ENCODE measurements at regions not wholly inside any gene's neighbourhood (a gene's known extent, or its start where the extent isn't known, plus 50 kb on each side); places are given as distances from the start of the nearest gene placed in this dataset.
A peak's percentile ranks its signal among the peaks of the same experiment; 100 is the strongest.

- Histone ChIP-seq H3K4me1 (ENCODE audit: control insufficient read depth, insufficient read depth, low read length) (no peaks in the 10 kb centered on the region), H3K4me3 (ENCODE audit: low read depth, low read length) (no peak overlapping the region), H3K9me3 (ENCODE audit: control insufficient read depth, insufficient read depth, low read depth, low read length) (no peaks in the 10 kb centered on the region), H3K27ac (ENCODE audit: extremely low read depth, low read depth, low read length) (no peak overlapping the region), H3K36me3 (ENCODE audit: control insufficient read depth in 2 of 2, insufficient read depth in 1 of 2, low read length in 2 of 2) (no peaks in the 10 kb centered on the region)
- TF ChIP-seq ZNF530 (tag by site-specific recombination; IDR thresholded peaks at IDR 0.05; ENCODE audit: low read depth) (no peak), ZNF366 (tag by site-specific recombination; conservative IDR thresholded peaks at IDR 0.05) (peak; percentile 83), ZNF138 (tag by site-specific recombination; IDR thresholded peaks at IDR 0.05; ENCODE audit: borderline replicate concordance) (no peak)
- TF ChIP-seq, protein P1, sequence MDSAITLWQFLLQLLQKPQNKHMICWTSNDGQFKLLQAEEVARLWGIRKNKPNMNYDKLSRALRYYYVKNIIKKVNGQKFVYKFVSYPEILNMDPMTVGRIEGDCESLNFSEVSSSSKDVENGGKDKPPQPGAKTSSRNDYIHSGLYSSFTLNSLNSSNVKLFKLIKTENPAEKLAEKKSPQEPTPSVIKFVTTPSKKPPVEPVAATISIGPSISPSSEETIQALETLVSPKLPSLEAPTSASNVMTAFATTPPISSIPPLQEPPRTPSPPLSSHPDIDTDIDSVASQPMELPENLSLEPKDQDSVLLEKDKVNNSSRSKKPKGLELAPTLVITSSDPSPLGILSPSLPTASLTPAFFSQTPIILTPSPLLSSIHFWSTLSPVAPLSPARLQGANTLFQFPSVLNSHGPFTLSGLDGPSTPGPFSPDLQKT (IDR thresholded peaks at IDR 0.05; ENCODE audit: borderline replicate concordance, low read depth, low read length), result no peak
- TF ChIP-seq, protein P2, sequence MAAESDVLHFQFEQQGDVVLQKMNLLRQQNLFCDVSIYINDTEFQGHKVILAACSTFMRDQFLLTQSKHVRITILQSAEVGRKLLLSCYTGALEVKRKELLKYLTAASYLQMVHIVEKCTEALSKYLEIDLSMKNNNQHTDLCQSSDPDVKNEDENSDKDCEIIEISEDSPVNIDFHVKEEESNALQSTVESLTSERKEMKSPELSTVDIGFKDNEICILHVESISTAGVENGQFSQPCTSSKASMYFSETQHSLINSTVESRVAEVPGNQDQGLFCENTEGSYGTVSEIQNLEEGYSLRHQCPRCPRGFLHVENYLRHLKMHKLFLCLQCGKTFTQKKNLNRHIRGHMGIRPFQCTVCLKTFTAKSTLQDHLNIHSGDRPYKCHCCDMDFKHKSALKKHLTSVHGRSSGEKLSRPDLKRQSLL (tag by site-specific recombination; IDR thresholded peaks at IDR 0.05), result no peak
- CTCF ChIA-PET, result no interaction called here
- POLR2A ChIA-PET, result no interaction called here
Observed at GRCh38 chr10:4117604-4118003, 332.6 kb upstream of the KLF6 start.

DNA sequence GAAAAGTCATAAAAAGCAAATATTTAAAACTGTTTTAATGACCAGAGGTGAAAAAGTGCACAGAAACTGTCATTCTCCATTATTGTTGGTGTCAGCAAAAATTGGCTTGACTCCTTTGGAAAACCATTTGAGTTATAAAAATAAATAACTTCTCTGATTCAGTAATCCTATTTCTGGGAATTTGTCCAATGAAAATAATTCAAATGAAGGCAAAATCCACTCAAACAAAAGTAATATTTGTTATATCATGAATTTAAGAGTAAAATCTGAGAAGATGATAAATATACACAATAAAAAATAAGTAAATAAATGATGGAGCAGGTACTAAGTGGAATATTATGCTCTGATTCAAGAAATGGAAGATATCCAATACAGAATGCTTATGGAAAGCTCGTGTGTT is 326.6 kb upstream of the KLF6 start:
- ChIA-PET POLR2A (no interaction called here), CTCF (interaction anchor here (0.8 kb wide), 1 partner anchor 282 kb away, joined by 3 read pairs; no protein-coding TSS in a partner anchor)
- Histone ChIP-seq H3K27ac (ENCODE audit: extremely low read depth, low read depth, low read length) (no peak overlapping the region), H3K4me3 (ENCODE audit: low read depth, low read length) (no peak overlapping the region), H3K36me3 (ENCODE audit: control insufficient read depth in 2 of 2, insufficient read depth in 1 of 2, low read length in 2 of 2) (no peaks in the 10 kb centered on the region), H3K9me3 (ENCODE audit: control insufficient read depth, insufficient read depth, low read depth, low read length) (no peaks in the 10 kb centered on the region), H3K4me1 (ENCODE audit: control insufficient read depth, insufficient read depth, low read length) (peaks cover 3% of the 10 kb centered on the region; the same call in 1 of the 2 replicates)
- TF ChIP-seq, protein P3, sequence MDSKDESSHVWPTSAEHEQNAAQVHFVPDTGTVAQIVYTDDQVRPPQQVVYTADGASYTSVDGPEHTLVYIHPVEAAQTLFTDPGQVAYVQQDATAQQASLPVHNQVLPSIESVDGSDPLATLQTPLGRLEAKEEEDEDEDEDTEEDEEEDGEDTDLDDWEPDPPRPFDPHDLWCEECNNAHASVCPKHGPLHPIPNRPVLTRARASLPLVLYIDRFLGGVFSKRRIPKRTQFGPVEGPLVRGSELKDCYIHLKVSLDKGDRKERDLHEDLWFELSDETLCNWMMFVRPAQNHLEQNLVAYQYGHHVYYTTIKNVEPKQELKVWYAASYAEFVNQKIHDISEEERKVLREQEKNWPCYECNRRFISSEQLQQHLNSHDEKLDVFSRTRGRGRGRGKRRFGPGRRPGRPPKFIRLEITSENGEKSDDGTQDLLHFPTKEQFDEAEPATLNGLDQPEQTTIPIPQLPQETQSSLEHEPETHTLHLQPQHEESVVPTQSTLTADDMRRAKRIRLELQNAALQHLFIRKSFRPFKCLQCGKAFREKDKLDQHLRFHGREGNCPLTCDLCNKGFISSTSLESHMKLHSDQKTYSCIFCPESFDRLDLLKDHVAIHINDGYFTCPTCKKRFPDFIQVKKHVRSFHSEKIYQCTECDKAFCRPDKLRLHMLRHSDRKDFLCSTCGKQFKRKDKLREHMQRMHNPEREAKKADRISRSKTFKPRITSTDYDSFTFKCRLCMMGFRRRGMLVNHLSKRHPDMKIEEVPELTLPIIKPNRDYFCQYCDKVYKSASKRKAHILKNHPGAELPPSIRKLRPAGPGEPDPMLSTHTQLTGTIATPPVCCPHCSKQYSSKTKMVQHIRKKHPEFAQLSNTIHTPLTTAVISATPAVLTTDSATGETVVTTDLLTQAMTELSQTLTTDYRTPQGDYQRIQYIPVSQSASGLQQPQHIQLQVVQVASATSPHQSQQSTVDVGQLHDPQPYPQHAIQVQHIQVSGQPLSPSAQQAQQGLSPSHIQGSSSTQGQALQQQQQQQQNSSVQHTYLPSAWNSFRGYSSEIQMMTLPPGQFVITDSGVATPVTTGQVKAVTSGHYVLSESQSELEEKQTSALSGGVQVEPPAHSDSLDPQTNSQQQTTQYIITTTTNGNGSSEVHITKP (tag by site-specific recombination; IDR thresholded peaks at IDR 0.05), result no peak
- TF ChIP-seq ZNF654 (tag by site-specific recombination; IDR thresholded peaks at IDR 0.05; ENCODE audit: low read depth) (no peak), ZBTB48 (tag by site-specific recombination; IDR thresholded peaks at IDR 0.05) (no peak), ZNF670 (tag by site-specific recombination; IDR thresholded peaks at IDR 0.05; ENCODE audit: low read depth) (no peak), MEIS1 (CRISPR knock-in tag; IDR thresholded peaks at IDR 0.05; ENCODE audit: borderline replicate concordance) (no peak), ZSCAN16 (tag by site-specific recombination; IDR thresholded peaks at IDR 0.05) (no peak), ZNF19 (tag by site-specific recombination; IDR thresholded peaks at IDR 0.05; ENCODE audit: low read depth) (no peak), ZSCAN18 (tag by site-specific recombination; IDR thresholded peaks at IDR 0.05) (no peak), ZNF16 (tag by site-specific recombination; IDR thresholded peaks at IDR 0.05; ENCODE audit: low read depth) (no peak), SETDB1 (IDR thresholded peaks at IDR 0.05; ENCODE audit: insufficient read length, low read length) (no peak), ZNF843 (tag by site-specific recombination; IDR thresholded peaks at IDR 0.05) (no peak), ZNF37A (tag by site-specific recombination; IDR thresholded peaks at IDR 0.05) (no peak)
